H9 (cell line): ENCODE measurements at regions not wholly inside any gene's neighbourhood (a gene's known extent, or its start where the extent isn't known, plus 50 kb on each side); places are given as distances from the start of the nearest gene placed in this dataset.

Experiments used
- DNase-seq: peaks from one replicate; pipeline ENCODE4 v3.0.0-alpha.2; 2017
- H2AFZ ChIP-seq: one replicate; pipeline ENCODE4 v1.6.1; 2013; ENCODE audit warnings: mild to moderate bottlenecking, low read length, control low read depth, moderate library complexity
- H2AK5ac ChIP-seq: 2 replicates; pipeline ENCODE4 v1.6.1; 2013; ENCODE audit warnings: low read length, control low read depth, mixed read lengths; ENCODE audit not compliant: insufficient read length
- H2BK120ac ChIP-seq: one replicate; pipeline ENCODE4 v1.6.1; 2013; ENCODE audit warnings: low read depth, mild to moderate bottlenecking, low read length, control low read depth, inconsistent platforms; ENCODE audit not compliant: poor library complexity, severe bottlenecking
- H2BK12ac ChIP-seq: 2 replicates; pipeline ENCODE4 v1.6.1; 2013; ENCODE audit warnings: low read length, control low read depth, mixed read lengths, low read depth; ENCODE audit not compliant: insufficient read length
- H2BK15ac ChIP-seq: 2 replicates; pipeline ENCODE4 v1.6.1; 2013; ENCODE audit warnings: low read depth, low read length, control low read depth
- H2BK20ac ChIP-seq: one replicate; pipeline ENCODE4 v1.6.1; 2013; ENCODE audit warnings: low read depth, mild to moderate bottlenecking, low read length, control low read depth, inconsistent platforms; ENCODE audit not compliant: poor library complexity, severe bottlenecking
- H2BK5ac ChIP-seq: 2 replicates; pipeline ENCODE4 v1.6.1; 2013; ENCODE audit warnings: low read length, control low read depth, mixed read lengths; ENCODE audit not compliant: insufficient read length
- H3K14ac ChIP-seq: 2 replicates; pipeline ENCODE4 v1.6.1; 2013; ENCODE audit warnings: low read length, control low read depth; ENCODE audit not compliant: insufficient read depth
- H3K18ac ChIP-seq: 2 replicates; pipeline ENCODE4 v1.6.1; 2013; ENCODE audit warnings: low read depth, mild to moderate bottlenecking, mixed read lengths, low read length, control low read depth; ENCODE audit not compliant: insufficient read length
- H3K23ac ChIP-seq: 2 replicates; pipeline ENCODE4 v1.6.1; 2013; ENCODE audit warnings: low read length, control low read depth, mixed read lengths, low read depth; ENCODE audit not compliant: insufficient read length
- H3K23me2 ChIP-seq: 2 replicates; pipeline ENCODE4 v1.6.1; 2013; ENCODE audit warnings: low read depth, mild to moderate bottlenecking, mixed read lengths, low read length, control low read depth; ENCODE audit not compliant: insufficient read length, poor library complexity, severe bottlenecking
- H3K27ac ChIP-seq: 2 replicates; pipeline ENCODE4 v1.5.1; 2013; ENCODE audit warnings: low read length, control low read depth, mixed read lengths, low read depth; ENCODE audit not compliant: insufficient read length
- H3K27me3 ChIP-seq: 2 replicates; pipeline ENCODE4 v1.6.1; 2013; ENCODE audit warnings: low read length, control low read depth, inconsistent platforms; ENCODE audit not compliant: insufficient read depth
- H3K4ac ChIP-seq: 2 replicates; pipeline ENCODE4 v1.6.1; 2013; ENCODE audit warnings: low read depth, mild to moderate bottlenecking, control low read depth, inconsistent platforms, low read length, moderate library complexity
- H3K4me1 ChIP-seq: 2 replicates; pipeline ENCODE4 v1.6.1; 2013; ENCODE audit warnings: low read length, control low read depth, inconsistent platforms; ENCODE audit not compliant: insufficient read depth
- H3K4me2 ChIP-seq: 2 replicates; pipeline ENCODE4 v1.6.1; 2013; ENCODE audit warnings: low read length, control low read depth, mixed read lengths; ENCODE audit not compliant: insufficient read length, insufficient read depth
- H3K56ac ChIP-seq: 2 replicates; pipeline ENCODE4 v1.6.1; 2013; ENCODE audit warnings: low read depth, mild to moderate bottlenecking, mixed read lengths, low read length, control low read depth; ENCODE audit not compliant: insufficient read length
- H3K79me1 ChIP-seq: 2 replicates; pipeline ENCODE4 v1.6.1; 2013; ENCODE audit warnings: low read depth, mild to moderate bottlenecking, moderate library complexity, low read length, control low read depth, inconsistent platforms; ENCODE audit not compliant: insufficient read depth, poor library complexity, severe bottlenecking
- H3K79me2 ChIP-seq: 2 replicates; pipeline ENCODE4 v1.6.1; 2013; ENCODE audit warnings: low read length, control low read depth, inconsistent platforms; ENCODE audit not compliant: insufficient read depth
- H3K9ac ChIP-seq: 2 replicates; pipeline ENCODE4 v1.6.1; 2013; ENCODE audit warnings: low read length, control low read depth, mixed read lengths; ENCODE audit not compliant: insufficient read length; ENCODE audit errors: extremely low read depth
- H3K9me3 ChIP-seq: one replicate; pipeline ENCODE4 v1.6.1; 2013; ENCODE audit warnings: low read depth, low read length, inconsistent platforms; ENCODE audit not compliant: control insufficient read depth
- H3T11ph ChIP-seq: one replicate; pipeline ENCODE4 v1.6.1; 2013; ENCODE audit warnings: mild to moderate bottlenecking, low read length, control low read depth, inconsistent platforms
- H4K20me1 ChIP-seq: one replicate; pipeline ENCODE4 v1.6.1; 2013; ENCODE audit not compliant: control insufficient read depth, insufficient read length, insufficient read depth
- H4K5ac ChIP-seq: 2 replicates; pipeline ENCODE4 v1.6.1; 2013; ENCODE audit warnings: low read depth, mild to moderate bottlenecking, mixed read lengths, low read length, control low read depth; ENCODE audit not compliant: insufficient read length
- H4K8ac ChIP-seq: replicated peaks from 2 replicates; pipeline ENCODE4 v1.6.1; 2013; ENCODE audit warnings: low read length, control low read depth, mixed read lengths, low read depth; ENCODE audit not compliant: insufficient read length
- H4K91ac ChIP-seq: 2 replicates; pipeline ENCODE4 v1.6.1; 2013; ENCODE audit warnings: low read depth, mild to moderate bottlenecking, moderate library complexity, mixed read lengths, low read length, control low read depth; ENCODE audit not compliant: insufficient read length
- H3K27ac Mint-ChIP-seq, 3 experiments: 2 replicates in 2 of 3; 3 replicates in 1 of 3; pipeline ENCODE4 v1.8.0; 2020 to 2021; ENCODE audit warnings: mixed read lengths in 3 of 3, mild to moderate bottlenecking in 1 of 3, moderate library complexity in 1 of 3
- H3K27me3 Mint-ChIP-seq: 2 replicates; pipeline ENCODE4 v1.8.0; 2021; ENCODE audit warnings: low read depth, mild to moderate bottlenecking, moderate library complexity, mixed read lengths
- H3K36me3 Mint-ChIP-seq, 3 experiments: 2 replicates in 2 of 3; 3 replicates in 1 of 3; pipeline ENCODE4 v1.8.0; 2020 to 2021; ENCODE audit warnings: low read depth in 3 of 3, mixed read lengths in 3 of 3; ENCODE audit not compliant: insufficient read depth in 1 of 3
- H3K4me1 Mint-ChIP-seq, 2 experiments: 2 replicates each; pipeline ENCODE4 v1.8.0; 2020; ENCODE audit warnings: mixed read lengths in 2 of 2
- H3K4me3 Mint-ChIP-seq, 2 experiments: 2 replicates in 1 of 2; 3 replicates in 1 of 2; pipeline ENCODE4 v1.8.0; 2020 to 2021; ENCODE audit warnings: mild to moderate bottlenecking in 2 of 2, mixed read lengths in 2 of 2, moderate library complexity in 1 of 2
- H3K9me3 Mint-ChIP-seq, 2 experiments: 2 replicates in 1 of 2; 3 replicates in 1 of 2; pipeline ENCODE4 v1.8.0; 2020; ENCODE audit warnings: mild to moderate bottlenecking in 2 of 2, mixed read lengths in 2 of 2, moderate library complexity in 1 of 2
- CTCF ChIP-seq: fragments of 200-600 bp; sonication (generic); conservative IDR thresholded peaks from 3 replicates; pipeline ENCODE4 v1.8.0; 2021; ENCODE audit warnings: antibody characterized with exemption, mild to moderate bottlenecking
- WGBS: extraction: QIAGEN DNeasy Blood & Tissue Kit; methylation state at CpG from one replicate; pipeline ENCODE4 v1.1.7; 2013; ENCODE audit warnings: missing lambda C conversion rate, low lambda C conversion rate, mixed read lengths; ENCODE audit not compliant: insufficient read length; ENCODE audit errors: extremely low coverage; 5-methylcytosine and 5-hydroxymethylcytosine counted together

GRCh38 chr2:176642074-176642473, 372.8 kb downstream of the MTX2 start:
- H3K27ac Mint-ChIP-seq: no peak overlapping the region

More at GRCh38 chr2:176642074-176642473, 372.8 kb downstream of the MTX2 start:
- Histone ChIP-seq H3K9me3 (no peaks in the 10 kb centered on the region), H3K4ac (no peak overlapping the region), H3K56ac (no peak overlapping the region), H3K23ac (no peak overlapping the region), H3T11ph (no peak overlapping the region), H2BK12ac (no peak overlapping the region), H3K4me2 (no peak overlapping the region), H2BK20ac (no peak overlapping the region), H3K79me2 (no peaks in the 10 kb centered on the region), H2AK5ac (no peak overlapping the region), H4K5ac (no peak overlapping the region), H3K14ac (no peak overlapping the region), H2BK15ac (no peak overlapping the region), H3K27ac (no peak overlapping the region), H3K27me3 (peaks cover 9% of the 10 kb centered on the region; the same call in 1 of the 2 replicates), H3K23me2 (peaks cover 7% of the 10 kb centered on the region), H4K91ac (no peak overlapping the region), H2BK5ac (no peak overlapping the region), H3K18ac (no peak overlapping the region), H4K20me1 (no peaks in the 10 kb centered on the region), H3K9ac (no peak overlapping the region), H2BK120ac (no peak overlapping the region), H3K79me1 (no peaks in the 10 kb centered on the region), H2AFZ (no peak overlapping the region), H4K8ac (no peak overlapping the region), H3K4me1 (peaks cover 12% of the 10 kb centered on the region; the same call in 1 of the 2 replicates)
- Mint-ChIP-seq H3K9me3 (no peaks in the 10 kb centered on the region), H3K4me3 (no peak overlapping the region), H3K36me3 (no peaks in the 10 kb centered on the region), H3K4me1 (peaks cover 28 to 32% of the 10 kb centered on the region in 2 experiments), H3K27me3 (peaks cover 69% of the 10 kb centered on the region)
- DNase-seq: no peak
- no peak for TF ChIP-seq CTCF
- no CpG with 5 or more reads among the region's 4 CpGs for WGBS
